ENCODE measurements at regions not wholly inside any gene's neighbourhood (a gene's known extent, or its start where the extent isn't known, plus 50 kb on each side); places are given as distances from the start of the nearest gene placed in this dataset.

DNA sequence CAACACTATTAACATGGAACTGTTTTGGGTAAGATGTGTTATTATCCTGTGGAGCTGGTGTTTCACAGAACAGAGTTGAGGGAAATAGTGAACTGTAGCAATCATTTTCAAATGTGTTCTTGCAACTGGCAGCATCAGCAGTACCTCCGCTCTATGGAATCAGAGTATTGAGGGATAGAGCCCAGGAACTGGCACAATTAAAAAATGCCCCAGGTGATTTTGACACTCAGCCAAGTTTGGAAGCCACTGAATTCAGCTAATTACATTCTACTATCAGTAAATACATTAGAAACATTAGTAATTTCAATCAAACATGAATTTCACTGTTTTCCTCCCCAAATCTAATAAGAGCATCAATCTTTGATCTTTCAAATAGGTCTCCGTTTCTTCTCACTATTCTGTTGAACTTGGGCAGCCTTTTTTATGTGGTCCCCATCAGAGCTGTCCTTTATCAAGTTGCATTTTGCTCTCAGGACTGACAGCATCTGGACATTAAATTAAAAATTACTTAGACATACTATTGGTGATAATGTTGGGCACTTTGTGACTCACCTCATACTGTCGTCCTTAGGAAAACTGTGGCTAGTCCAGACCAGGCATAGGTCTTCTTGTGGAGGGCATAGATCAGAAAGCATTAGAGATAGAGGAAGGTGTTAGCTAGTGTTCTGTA is 251.5 kb downstream of the DHX35 start:
- no peak overlapping the region for H2AFZ ChIP-seq (ENCODE audit: low read depth, low read length)
- H3K27me3 ChIP-seq (ENCODE audit: low read depth, low read length), result peaks cover 59% of the 10 kb centered on the region
- H3K79me2 ChIP-seq (ENCODE audit: low read length), result no peaks in the 10 kb centered on the region
- H3K4me3 ChIP-seq (ENCODE audit: low read length), result no peak overlapping the region
- no peak overlapping the region for H3K27ac ChIP-seq (ENCODE audit: low read length)
- H3K9ac ChIP-seq (ENCODE audit: low read length), result no peak overlapping the region
- H3K4me2 ChIP-seq (ENCODE audit: low read length), result no peak overlapping the region
- no peaks in the 10 kb centered on the region for H3K36me3 ChIP-seq (replicated peaks; ENCODE audit: low read depth, low read length)
- no peak for TF ChIP-seq EZH2phosphoT487 (IDR thresholded peaks at IDR 0.05; ENCODE audit: low read depth)
- TF ChIP-seq, protein P1, sequence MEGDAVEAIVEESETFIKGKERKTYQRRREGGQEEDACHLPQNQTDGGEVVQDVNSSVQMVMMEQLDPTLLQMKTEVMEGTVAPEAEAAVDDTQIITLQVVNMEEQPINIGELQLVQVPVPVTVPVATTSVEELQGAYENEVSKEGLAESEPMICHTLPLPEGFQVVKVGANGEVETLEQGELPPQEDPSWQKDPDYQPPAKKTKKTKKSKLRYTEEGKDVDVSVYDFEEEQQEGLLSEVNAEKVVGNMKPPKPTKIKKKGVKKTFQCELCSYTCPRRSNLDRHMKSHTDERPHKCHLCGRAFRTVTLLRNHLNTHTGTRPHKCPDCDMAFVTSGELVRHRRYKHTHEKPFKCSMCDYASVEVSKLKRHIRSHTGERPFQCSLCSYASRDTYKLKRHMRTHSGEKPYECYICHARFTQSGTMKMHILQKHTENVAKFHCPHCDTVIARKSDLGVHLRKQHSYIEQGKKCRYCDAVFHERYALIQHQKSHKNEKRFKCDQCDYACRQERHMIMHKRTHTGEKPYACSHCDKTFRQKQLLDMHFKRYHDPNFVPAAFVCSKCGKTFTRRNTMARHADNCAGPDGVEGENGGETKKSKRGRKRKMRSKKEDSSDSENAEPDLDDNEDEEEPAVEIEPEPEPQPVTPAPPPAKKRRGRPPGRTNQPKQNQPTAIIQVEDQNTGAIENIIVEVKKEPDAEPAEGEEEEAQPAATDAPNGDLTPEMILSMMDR (IDR thresholded peaks at IDR 0.05; ENCODE audit: low read depth, low read length), result no peak
- no peaks in the 10 kb centered on the region for H3K4me1 ChIP-seq (ENCODE audit: low read length)
- no peaks in the 10 kb centered on the region for H3K9me3 ChIP-seq (ENCODE audit: insufficient read depth, low read length)
- H4K20me1 ChIP-seq (ENCODE audit: insufficient read depth, low read length), result no peaks in the 10 kb centered on the region

DNA sequence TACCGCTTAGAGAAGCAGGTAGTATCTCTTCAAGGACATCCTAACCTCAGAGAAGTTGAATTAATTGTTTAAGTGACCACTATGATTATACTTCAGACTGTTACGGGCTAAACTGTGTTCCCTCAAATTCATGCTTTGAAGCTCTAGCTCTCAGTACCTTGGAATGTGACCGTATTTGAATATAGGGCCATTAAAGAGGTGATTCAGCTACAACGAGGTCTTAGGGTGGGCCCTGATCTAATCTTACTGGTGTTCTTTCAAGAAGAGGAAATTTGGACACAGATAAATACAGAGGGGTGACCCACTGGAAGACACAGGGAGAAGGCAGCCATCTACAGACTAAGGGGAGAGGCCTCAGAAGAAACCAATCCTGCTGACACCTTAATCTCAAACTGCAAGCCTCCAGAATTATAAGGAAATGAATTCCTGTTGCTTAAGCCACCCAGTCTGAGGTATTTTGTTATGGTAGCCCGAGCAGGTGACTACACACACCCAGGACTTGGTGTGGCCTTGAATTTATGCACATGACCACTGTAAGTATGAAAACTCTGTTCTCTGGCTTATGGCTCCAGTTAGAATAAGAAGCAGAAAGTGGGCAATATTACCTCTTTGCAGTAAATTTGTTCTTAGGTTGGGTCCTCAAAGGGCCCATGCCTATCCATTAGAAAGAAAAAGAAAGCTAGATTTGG is 249.1 kb downstream of the DHX35 start:
- Histone ChIP-seq H3K4me1 (ENCODE audit: low read length) (no peaks in the 10 kb centered on the region), H3K4me2 (ENCODE audit: low read length) (no peak overlapping the region), H3K27ac (ENCODE audit: low read length) (no peak overlapping the region), H3K27me3 (ENCODE audit: low read depth, low read length) (peaks cover 70% of the 10 kb centered on the region), H3K4me3 (ENCODE audit: low read length) (no peak overlapping the region), H3K36me3 (replicated peaks; ENCODE audit: low read depth, low read length) (no peaks in the 10 kb centered on the region), H3K79me2 (ENCODE audit: low read length) (no peaks in the 10 kb centered on the region), H4K20me1 (ENCODE audit: insufficient read depth, low read length) (no peaks in the 10 kb centered on the region), H3K9ac (ENCODE audit: low read length) (no peak overlapping the region), H2AFZ (ENCODE audit: low read depth, low read length) (no peak overlapping the region), H3K9me3 (ENCODE audit: insufficient read depth, low read length) (no peaks in the 10 kb centered on the region)
- TF ChIP-seq EZH2phosphoT487 (IDR thresholded peaks at IDR 0.05; ENCODE audit: low read depth), result no peak
- TF ChIP-seq, protein P1 (IDR thresholded peaks at IDR 0.05; ENCODE audit: low read depth, low read length), result no peak

DNA sequence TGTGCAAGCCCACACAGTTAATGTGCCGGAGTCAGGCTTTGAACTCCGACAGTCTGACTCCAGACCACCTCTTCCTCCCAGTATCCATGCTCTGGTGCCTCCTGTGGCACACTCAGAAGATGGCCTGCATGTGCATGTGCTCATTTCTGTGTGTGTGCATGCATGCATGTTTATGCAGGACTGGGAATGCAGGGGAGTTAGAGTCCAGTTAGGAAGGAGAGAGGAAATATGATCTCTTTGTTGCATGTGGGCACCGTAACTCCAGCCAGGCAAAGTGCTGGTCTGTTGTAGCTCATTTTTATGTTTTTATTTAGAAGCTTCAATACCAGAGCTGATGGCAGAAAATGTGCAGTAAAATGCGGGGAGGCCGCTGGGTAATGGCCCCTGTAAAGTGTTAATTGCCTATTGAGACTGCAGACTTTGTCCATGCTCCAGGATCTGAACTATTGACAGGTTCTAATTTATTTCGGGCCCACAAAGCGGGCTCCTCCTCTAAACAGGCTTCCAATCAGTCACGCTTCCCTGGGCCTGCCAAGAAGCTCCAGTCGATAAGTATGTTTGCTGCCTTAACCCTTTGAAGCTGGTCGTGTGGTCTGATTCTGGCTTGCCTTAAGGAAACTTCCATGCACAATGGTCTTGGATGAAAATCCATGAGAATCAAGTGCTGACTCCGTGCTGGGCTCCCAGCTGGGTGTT is 248.3 kb downstream of the DHX35 start:
- Histone ChIP-seq H4K20me1 (ENCODE audit: insufficient read depth, low read length) (no peaks in the 10 kb centered on the region), H3K9ac (ENCODE audit: low read length) (no peak overlapping the region), H3K27me3 (ENCODE audit: low read depth, low read length) (peaks cover 68% of the 10 kb centered on the region), H3K9me3 (ENCODE audit: insufficient read depth, low read length) (no peaks in the 10 kb centered on the region), H3K36me3 (replicated peaks; ENCODE audit: low read depth, low read length) (no peaks in the 10 kb centered on the region), H3K79me2 (ENCODE audit: low read length) (no peaks in the 10 kb centered on the region), H3K27ac (ENCODE audit: low read length) (no peak overlapping the region), H3K4me2 (ENCODE audit: low read length) (no peak overlapping the region), H2AFZ (ENCODE audit: low read depth, low read length) (no peak overlapping the region), H3K4me3 (ENCODE audit: low read length) (no peak overlapping the region), H3K4me1 (ENCODE audit: low read length) (no peaks in the 10 kb centered on the region)
- no peak for TF ChIP-seq EZH2phosphoT487 (IDR thresholded peaks at IDR 0.05; ENCODE audit: low read depth)
- TF ChIP-seq, protein P1 (IDR thresholded peaks at IDR 0.05; ENCODE audit: low read depth, low read length), result no peak

DNA sequence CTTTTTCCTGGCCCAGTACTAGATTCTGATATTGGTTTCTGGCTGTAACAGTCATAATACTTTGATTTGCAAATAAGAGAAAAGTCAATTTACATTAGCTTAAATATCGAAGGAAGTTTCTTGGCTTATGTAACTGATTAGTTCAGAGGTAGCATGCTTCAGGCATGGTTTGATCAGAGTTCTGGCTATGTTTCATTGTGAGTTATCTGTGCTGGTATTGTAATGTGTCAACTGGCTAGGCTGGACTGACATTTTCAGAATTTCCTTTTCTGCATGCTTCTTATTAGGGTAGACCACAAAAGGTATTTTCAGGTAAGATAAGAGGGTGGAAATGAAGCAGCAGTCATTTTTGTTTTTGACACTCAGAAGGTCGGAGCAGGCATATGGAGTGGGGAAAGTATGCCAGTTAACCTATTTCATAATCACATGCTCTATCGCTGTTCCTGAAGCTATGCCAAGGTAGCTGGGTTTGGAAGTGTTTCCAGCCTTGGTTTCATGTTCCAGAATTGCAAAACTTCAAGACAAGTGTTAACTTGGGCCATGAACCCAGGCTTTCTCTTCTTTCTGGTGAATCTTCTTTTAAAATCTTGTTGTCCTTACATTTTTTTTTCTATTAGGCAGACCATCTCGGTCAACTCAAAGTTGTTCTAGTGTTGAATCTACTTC is 244.9 kb downstream of the DHX35 start:
- no peak overlapping the region for H3K4me2 ChIP-seq (ENCODE audit: low read length)
- TF ChIP-seq EZH2phosphoT487 (IDR thresholded peaks at IDR 0.05; ENCODE audit: low read depth), result no peak
- TF ChIP-seq, protein P1 (IDR thresholded peaks at IDR 0.05; ENCODE audit: low read depth, low read length), result no peak
- peaks cover 76% of the 10 kb centered on the region for H3K27me3 ChIP-seq (ENCODE audit: low read depth, low read length)
- H3K4me3 ChIP-seq (ENCODE audit: low read length), result no peak overlapping the region
- H3K27ac ChIP-seq (ENCODE audit: low read length), result no peak overlapping the region
- no peaks in the 10 kb centered on the region for H3K4me1 ChIP-seq (ENCODE audit: low read length)
- no peak overlapping the region for H2AFZ ChIP-seq (ENCODE audit: low read depth, low read length)
- H3K79me2 ChIP-seq (ENCODE audit: low read length), result no peaks in the 10 kb centered on the region
- no peaks in the 10 kb centered on the region for H3K9me3 ChIP-seq (ENCODE audit: insufficient read depth, low read length)
- H3K9ac ChIP-seq (ENCODE audit: low read length), result no peak overlapping the region
- no peaks in the 10 kb centered on the region for H4K20me1 ChIP-seq (ENCODE audit: insufficient read depth, low read length)
- H3K36me3 ChIP-seq (replicated peaks; ENCODE audit: low read depth, low read length), result no peaks in the 10 kb centered on the region
